HG03039 (cell line): ENCODE measurements at regions not wholly inside any gene's neighbourhood (a gene's known extent, or its start where the extent isn't known, plus 50 kb on each side); places are given as distances from the start of the nearest gene placed in this dataset.
"Not testable (repeated sequence)": the region's sequence is repeated elsewhere in the genome, so short reads cannot be mapped to it uniquely, and the experiment has no call there.

Experiments
- ATAC-seq: cut with Tn5 transposase; IDR thresholded peaks from one replicate; pipeline ENCODE4 v1.9.1; 2021; ENCODE audit warnings: mild to moderate bottlenecking, moderate library complexity; ENCODE audit not compliant: unreplicated experiment

DNA sequence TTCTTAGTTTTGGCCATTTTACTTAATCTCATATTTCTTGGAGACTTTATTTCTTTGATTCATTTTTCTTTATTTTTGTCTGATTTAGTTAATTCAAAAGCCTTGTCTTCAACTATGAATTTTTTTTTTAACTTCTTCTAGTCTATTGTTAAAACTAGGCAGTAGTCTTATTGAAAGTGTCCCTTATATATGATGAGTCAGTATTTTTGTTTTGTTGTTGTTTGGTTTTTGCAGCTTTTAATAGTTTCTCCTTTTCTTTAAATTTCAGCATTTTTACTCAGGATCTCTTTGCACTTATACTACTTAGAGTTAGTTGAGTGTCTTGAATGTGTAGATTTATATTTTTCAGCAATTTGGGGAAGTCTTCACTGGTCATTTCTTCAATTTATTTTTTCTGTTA lies 758.5 kb upstream of the CDH8 start:
- no peak for ATAC-seq

DNA sequence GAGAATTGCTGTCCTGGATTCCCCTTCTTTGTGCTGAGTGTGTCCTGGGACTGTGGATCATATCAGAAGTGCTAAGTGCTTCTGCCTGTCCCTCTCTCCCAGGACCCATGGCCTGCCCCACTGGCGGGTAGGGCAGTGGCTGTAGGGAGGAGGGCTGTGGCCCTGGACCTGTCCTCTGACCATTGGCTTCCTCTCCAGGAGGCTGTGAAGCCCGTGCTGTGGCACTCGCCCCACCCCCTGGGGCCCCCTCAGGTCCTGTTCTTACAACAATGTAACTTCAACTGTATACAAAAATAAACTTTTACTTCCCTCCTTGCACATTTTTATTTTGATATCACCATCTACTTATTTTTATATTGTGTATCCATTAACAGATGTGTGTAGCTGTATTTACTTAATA lies 743.8 kb upstream of the CDH8 start:
- ATAC-seq = not testable (repeated sequence)

DNA sequence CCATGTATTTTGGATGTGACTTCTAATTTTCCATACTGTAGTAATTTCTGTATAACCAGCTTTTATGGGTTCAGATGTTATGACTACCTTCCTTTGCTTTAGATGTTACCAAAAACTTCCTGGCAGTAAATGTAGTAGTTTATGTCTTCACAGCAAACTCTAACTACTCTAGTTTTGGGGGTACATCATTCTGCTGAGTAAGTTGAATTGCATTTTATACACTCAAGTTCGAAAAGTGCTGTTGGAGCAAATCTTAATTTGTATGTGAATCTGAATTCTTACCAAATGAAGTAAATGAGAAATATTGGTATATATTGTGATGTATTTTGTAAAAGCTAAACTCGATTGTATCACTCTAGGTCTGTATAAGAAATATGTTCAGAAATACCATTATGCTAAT lies 728.3 kb upstream of the CDH8 start:
- no peak for ATAC-seq

DNA sequence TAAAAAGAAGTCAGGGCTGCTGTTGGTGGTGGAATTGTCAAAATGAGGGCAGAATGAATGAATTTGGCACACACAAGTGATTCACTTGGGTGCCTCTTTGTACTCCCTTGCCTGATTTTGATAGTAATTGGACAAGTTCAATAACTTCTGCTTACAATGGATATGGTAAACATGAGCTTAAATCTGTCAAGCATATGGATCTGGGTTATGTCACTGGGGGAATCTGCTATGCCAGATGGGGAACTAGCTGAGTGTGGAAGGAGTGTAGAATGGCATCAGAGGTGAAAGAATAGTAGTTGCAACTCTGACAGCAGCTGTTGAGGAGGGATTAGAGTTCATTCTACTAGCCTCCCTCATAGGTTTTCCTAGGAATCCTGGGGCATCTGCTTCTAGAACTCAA lies 724.2 kb upstream of the CDH8 start:
- no peak for ATAC-seq

DNA sequence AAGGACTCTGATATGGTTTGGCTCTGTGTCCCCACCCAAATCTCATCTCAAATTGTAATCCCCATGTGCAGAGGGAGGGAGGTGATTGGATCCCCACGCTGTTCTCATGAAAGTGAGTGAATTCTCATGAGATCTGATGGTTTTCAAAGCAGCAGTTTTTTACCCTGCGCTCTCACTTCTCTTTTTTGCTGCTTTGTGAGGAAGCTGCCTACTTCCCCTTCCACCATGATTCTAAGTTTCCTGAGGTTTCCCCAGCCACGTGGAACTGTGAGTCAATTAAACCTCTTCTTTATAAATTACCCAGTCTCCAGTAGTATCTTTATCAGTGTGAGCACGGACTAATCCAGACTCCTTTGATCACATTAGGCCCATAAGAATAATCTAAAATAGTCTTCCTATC lies 719.7 kb upstream of the CDH8 start:
- no peak for ATAC-seq

DNA sequence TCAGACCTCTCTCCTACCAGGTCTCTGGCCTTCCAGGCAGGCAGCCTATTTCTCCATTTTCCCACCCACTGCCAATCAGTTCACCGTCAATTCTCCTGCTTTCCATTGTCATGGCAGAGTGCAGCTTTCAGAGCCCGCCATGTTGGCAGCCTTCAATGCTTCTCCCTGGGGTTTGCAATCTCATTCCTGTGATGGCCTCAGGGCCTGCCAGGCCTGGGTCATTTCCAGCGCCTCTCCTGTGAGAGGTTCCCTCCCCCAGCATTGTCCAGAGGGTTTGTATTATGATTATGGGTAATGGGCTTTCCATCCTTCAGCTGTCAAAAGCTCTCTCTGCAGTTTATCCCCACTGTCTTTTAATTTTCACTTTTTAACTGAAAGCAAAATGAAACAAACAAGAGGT lies 716.6 kb upstream of the CDH8 start:
- ATAC-seq = no peak

DNA sequence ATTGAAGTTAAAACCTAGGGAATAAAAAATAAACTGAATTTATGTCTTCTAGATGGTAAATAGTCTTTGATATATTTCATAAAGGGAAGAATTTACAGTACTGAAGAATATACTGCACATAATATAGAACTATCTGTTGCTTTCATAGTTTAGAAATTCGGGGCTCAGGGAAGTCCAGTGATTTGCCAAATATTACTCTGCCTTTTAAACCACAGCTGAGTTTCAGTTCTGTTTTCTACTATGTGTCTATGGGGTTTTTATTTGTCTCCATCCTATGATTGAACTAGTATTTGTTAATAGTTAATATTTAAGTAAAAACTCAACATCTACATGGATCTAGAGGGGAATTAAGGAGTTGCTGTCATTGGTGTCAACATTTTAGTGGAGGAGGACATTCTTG lies 715.0 kb upstream of the CDH8 start:
- no peak for ATAC-seq

DNA sequence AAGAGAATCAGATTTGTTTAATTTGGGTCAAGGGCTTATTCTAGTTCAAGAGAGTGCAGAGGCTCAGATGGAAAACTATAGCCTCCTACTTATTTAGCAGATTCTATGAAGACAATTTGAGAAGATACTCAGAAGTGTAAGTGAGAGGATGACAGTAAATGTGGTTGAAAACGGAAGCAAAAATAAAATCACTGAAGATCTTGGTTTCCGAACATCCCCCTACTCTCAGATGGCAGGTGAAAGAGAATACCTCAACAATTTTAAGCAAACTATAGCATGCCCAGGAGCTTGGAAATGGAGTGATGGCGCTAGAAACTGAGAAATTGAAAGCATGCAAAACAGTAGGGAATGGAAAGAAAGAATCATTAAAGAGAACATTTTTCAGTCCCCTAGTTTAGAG lies 705.5 kb upstream of the CDH8 start:
- ATAC-seq = no peak

DNA sequence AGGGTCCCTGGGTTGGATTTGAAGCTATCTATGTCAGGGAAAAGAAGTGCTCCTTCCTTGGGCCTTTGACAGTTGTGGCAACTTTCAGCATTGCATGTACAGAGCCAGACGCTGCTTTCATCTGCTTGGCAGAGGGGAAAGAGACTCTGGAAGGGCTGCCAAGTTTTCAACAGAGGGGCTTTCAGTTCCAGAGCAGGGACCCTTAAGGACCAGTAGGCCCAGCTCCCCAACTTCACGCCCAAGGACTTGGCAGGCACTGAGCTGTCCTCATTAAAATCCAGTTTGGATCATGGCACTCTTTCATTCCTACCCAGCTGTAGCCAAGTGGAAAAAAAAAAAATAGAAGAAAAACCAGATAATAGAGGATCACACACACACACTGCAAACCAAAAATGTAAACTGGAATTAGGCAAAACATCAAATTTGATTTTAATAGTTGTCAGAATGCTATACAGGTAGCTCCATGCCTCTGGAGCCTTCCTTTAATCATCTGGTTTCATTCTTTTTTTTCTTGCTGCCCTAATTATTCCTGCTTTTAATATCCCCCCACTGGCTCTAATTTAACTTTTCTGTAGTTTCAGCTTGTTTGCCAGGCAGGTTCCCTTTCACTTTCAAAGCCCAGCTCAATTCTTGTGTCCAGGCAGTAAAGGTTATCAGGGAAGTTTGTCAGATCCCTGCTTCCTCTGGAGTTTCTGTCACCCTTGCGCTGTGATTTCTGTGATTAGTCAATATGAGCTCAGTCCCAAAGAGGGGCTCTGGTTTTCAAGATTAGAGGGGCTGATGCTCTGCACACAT lies 702.6 kb upstream of the CDH8 start:
- ATAC-seq = no peak

DNA sequence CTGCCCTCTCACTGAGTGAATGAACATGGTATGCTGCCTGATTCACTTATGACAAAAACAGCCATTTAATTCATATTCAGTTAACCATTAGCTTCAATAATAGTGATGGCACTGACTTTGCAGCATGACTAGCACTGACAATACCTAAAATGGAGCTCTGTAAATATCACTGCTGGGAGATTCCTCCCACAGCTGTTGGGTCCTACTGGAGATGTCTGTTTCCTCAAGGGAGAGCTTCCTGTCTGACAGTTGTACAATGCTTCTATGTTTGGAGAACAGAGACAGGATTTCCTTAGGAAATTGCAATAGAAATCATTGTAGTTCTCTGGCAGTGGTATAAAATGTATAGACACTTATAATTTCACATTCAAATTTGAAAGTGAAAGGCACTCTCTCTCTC lies 695.9 kb upstream of the CDH8 start:
- no peak for ATAC-seq

DNA sequence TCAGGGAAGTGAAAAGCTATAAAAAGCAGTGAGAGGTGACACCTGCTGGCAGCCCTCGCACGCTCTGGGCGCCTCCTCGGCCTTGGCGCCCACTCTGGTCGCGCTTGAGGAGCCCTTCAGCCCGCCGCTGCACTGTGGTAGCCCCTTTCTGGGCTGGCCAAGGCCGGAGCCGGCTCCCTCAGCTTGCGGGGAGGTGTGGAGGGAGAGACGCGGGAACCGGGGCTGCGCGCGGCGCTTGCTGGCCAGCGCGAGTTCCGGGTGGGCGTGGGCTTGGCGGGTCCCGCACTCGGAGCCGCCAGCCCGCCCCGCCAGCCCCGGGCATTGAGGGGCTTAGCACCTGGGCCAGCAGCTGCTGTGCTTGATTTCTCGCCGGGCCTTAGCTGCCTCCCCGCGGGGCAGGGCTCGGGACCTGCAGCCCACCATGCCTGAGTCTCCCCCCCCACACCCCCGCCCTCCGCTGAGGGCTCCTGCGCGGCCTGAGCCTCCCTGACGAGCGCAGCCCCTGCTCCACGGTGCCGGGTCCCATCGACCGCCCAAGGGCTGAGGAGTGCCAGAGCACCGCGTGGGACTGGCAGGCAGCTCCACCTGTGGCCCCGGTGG lies 688.5 kb upstream of the CDH8 start:
- not testable (repeated sequence) for ATAC-seq

DNA sequence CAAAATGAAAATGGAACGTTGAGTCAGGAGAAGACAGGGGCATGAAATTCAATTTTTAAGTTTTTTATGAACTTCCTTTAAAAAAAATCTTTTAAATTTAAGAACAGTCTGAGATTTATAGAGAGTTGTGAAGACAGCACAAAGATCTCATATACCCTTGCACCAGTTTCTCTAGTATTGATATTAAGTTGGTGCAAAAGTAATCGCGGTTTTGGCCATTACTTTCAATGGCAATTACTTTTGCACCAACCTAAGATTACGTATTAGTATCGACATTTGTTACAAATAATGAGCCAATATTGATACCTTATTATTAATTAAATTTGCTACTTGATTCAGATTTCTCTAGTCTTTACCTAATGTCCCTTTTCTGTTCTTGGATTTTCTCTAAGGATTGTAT lies 684.4 kb upstream of the CDH8 start:
- no peak for ATAC-seq

DNA sequence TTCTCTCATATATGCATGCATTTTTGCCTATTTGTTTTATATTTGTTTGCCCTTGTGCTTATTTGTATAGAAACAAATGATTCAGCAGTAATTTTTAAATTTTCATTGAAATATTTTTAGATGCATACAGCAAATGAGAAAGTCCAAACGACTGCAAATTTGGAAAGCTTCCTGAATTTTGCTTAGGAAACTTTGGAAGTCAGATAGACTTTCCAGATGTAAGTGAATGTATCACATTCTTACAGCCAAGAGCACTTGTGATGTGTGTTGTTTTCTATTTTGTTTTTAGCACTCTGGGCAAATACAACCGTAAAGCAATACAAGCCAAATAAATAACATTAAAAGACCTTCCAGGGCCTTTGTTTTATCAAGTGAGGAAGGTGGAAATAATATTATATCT lies 680.8 kb upstream of the CDH8 start:
- ATAC-seq = no peak

DNA sequence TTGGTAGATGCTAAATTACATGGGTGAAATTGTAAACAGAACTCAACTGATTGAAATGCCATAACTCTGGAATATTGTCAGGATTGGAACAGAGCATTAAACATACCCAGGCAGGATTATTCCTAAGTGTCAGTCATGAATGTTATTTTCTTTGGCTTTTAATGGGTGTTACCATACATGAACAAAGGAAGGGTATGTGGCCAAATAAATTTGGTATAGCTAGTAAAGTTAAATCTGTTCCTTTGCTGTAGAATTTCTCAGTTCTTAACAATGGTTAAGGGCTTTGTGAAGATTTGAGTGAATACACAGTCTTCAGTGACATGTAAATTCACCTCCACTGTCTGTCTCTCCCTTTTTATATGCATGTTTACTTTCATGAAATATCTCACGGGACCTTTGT lies 679.5 kb upstream of the CDH8 start:
- ATAC-seq = no peak

DNA sequence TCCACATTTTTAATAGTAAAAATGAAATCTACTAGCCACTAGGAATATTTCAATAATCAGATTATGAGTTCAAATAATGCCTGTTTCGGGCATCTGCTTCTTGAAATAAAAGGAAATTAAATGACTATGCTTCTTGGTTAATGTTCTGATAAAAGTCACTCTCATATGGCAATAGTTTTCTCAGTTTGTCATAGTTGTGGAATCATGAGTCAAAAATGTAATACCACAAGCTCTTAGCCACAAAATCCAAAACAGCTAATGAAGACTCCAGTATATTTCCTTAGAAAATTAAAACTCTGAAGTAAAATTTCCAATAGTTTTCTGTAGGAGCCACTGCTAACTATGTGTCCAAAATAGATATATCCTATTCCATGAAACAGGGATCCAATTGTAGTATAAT lies 676.3 kb upstream of the CDH8 start:
- ATAC-seq = no peak

DNA sequence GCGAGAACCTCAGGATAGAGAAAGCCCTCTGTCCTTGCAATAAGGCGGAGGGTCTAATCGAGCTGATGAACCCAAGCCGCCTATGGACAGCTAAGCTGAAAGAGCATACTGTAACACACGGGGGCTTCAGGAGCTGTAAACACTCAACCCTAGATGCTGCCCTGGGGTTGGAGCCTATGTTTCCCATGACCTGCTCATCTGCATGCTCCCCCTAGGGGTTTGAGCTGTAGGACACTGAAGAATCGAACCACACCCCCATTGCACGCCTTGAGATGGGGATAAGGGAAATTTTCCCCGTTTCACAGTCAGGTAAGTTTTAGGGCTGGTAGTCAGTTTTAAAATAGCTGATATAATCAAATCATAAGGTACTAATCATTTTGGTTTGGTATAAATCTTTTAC lies 675.6 kb upstream of the CDH8 start:
- ATAC-seq = no peak

DNA sequence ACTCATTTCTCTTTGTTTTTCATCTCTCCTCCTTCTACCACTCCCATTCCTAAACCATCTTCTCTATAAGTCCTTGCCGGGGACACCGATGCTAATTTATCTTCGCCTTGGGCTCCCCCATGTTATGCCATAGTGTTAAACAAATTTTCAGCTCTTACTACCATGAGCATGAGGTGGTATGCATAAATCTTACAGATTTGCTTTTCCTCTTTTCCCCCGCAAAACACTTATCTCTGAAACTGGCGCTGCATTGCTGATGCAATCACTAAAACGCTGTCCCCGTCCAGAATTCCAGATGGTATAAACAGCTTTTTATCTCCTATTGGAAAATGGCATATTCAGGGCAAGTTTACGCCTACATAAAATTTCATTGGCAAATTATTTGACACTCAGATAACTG lies 673.6 kb upstream of the CDH8 start:
- ATAC-seq = no peak

DNA sequence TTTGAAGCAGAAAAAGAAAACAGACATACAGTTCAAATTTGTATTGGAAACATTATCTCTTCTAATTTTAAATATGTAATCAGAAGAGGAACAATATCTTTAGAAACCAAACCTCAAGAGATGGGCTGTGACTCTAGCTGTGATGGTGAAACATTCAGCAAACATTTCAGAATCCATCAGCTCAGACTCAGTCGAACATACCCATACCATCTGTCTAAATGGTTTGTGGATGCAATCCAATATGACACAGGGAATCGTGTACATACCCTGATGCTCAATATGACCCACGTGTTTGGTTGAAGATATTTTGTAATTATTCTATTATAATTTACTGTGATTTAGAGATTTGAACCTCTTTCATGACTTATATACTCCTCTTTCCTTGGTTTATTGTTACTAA lies 665.2 kb upstream of the CDH8 start:
- ATAC-seq = no peak

DNA sequence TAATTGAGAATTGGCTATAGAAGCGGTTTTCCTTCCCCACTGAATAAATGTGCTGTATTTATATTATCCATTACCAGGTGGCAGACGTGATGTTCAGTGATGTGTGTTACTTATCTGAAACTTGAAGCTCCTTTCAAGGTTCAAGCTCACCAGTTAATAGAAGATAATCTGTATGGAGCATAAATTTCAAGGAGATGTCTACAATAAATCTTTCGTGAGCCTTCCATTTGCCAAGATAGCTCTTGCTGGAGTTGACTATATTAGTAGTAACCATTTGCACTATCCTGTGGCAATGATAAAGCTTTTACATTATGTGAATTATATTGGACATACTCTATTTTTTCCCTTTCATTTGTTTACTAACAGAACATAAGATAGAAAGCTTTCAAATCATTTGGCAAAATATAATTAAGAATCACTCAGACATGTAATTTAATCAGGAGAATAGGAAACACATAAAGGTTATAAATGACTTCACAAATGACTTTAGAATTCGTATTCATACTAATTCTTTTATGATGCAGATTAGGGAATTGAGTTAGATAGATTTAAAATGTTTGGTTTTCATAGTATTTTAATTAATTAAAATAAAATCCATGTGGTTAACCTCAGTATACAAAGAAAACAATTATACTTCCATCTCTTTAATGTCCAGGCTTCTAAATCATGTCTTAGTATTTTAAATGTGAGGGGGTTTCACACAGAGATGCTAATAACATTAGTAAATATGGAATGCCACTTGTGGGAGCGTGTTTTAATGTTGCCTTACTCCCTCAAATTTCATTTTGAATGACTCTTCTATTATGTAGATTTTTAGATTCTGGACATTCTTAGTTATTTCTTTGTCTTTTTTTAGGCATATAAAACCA lies 664.4 kb upstream of the CDH8 start:
- no peak for ATAC-seq

DNA sequence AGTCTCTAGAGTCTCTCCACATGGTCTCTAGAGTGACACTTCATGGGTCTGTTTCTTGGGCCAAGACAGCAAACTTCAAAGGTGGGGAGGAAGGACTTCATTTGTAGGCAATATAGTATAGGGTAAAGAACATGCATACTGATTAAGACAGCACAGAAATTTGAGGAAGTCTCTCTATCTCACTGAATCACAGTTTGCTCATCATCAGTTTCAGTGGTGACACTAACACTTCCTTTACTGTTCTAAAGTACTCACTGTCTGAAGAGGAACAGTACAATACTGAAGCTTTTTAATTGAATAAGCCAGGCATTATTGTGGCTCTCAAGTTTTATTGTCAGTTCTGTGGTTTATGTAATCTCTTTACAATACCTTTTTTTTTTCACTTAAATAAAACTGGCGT lies 656.4 kb upstream of the CDH8 start:
- ATAC-seq = peak; percentile 58

DNA sequence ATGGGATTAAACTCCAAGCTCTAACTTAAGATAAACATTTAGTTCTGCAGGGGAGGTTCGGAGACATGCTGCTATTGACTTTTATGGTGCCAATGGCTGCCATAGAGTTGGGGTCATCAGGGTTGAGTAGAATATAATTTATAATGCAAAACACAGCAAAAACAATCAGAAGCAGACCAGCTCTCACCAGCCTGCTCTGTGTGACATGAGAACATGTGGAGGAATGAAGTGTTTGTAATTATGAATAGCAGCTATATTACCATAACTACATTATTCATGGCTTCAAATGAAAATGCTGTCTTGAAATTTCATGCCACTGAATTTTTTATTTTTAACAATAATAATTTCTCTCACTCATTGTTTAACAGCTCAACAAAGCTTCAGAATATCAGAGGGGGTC lies 645.6 kb upstream of the CDH8 start:
- no peak for ATAC-seq

DNA sequence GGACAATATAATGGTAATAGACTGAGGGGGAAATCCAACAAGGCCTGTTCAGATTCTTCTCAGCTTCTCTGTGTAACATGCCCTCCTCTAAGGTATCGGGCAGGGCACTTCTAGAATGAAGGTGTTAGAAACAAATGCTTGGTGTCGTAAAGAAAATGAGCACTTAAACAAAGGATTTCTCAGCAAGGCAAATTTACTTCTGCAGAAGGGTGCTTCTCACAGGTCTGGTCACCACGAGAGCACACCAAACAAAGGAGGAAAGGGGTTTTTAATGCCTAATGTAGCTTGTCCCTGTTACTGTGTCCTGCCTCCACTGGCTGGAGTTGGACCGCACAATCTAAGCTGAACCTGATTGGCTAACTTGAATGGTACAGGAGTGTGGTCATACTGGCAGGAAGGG lies 642.6 kb upstream of the CDH8 start:
- ATAC-seq = no peak
